HepG2 (cell line): ENCODE measurements at regions not wholly inside any gene's neighbourhood (a gene's known extent, or its start where the extent isn't known, plus 50 kb on each side); places are given as distances from the start of the nearest gene placed in this dataset.

Source experiments
- CBFB ChIP-seq: sonication (generic); formaldehyde crosslinking; IDR thresholded peaks from 2 replicates; pipeline ENCODE4 v1.4.0; 2020; ENCODE audit warnings: missing genetic modification reagents
- ELF3 ChIP-seq: IDR thresholded peaks from 2 replicates; pipeline ENCODE4 v1.6.1; 2016; ENCODE audit warnings: missing genetic modification reagents, missing compliant biosample characterization
- EP300 ChIP-seq, 3 experiments: sonication (generic) in 1 of 3; formaldehyde crosslinking in 1 of 3; IDR thresholded peaks; 2 replicates each; pipeline versions ENCODE4 v1.5.1 to v1.6.1; 2011 to 2020; ENCODE audit warnings: low read depth in 2 of 3, low read length in 2 of 3, borderline replicate concordance in 1 of 3, improper control_type of control experiment in 1 of 3, mild to moderate bottlenecking in 1 of 3, missing genetic modification reagents in 1 of 3, moderate library complexity in 1 of 3
- FOSL2 ChIP-seq: sonication (generic); formaldehyde crosslinking; IDR thresholded peaks from 2 replicates; pipeline ENCODE4 v1.4.0; 2020; ENCODE audit warnings: missing genetic modification reagents
- MAX ChIP-seq: IDR thresholded peaks from 2 replicates; pipeline ENCODE4 v1.6.1; 2012; ENCODE audit warnings: inconsistent platforms
- NKX3-1 ChIP-seq: sonication (generic); formaldehyde crosslinking; IDR thresholded peaks from 2 replicates; pipeline ENCODE4 v1.5.0; 2020; ENCODE audit warnings: missing genetic modification reagents
- PRDM15 ChIP-seq: sonication (generic); formaldehyde crosslinking; IDR thresholded peaks from 2 replicates; pipeline ENCODE4 v1.4.0; 2020; ENCODE audit warnings: missing genetic modification reagents
- RBM39 ChIP-seq: fragments of 200-400 bp; formaldehyde crosslinking; IDR thresholded peaks from one replicate; pipeline ENCODE4 v1.6.1; 2018; ENCODE audit warnings: antibody characterized with exemption, mild to moderate bottlenecking, low read depth, low read length; ENCODE audit not compliant: poor library complexity, severe bottlenecking
- REST ChIP-seq, 2 experiments: IDR thresholded peaks; 2 replicates each; pipeline ENCODE4 v1.6.1; 2011 to 2012; ENCODE audit warnings: low read length in 2 of 2, borderline replicate concordance in 1 of 2, low read depth in 1 of 2, mild to moderate bottlenecking in 1 of 2, moderate library complexity in 1 of 2
- STAG1 ChIP-seq: sonication (generic); formaldehyde crosslinking; IDR thresholded peaks from 2 replicates; pipeline ENCODE4 v1.4.0; 2020; ENCODE audit warnings: missing genetic modification reagents
- ZNF510 ChIP-seq: sonication (generic); formaldehyde crosslinking; IDR thresholded peaks from 2 replicates; pipeline ENCODE4 v1.4.0; 2020; ENCODE audit warnings: low read depth, mild to moderate bottlenecking, missing genetic modification reagents
- ZSCAN29 ChIP-seq: sonication (generic); formaldehyde crosslinking; conservative IDR thresholded peaks from 2 replicates; pipeline ENCODE4 v1.4.0; 2020; ENCODE audit warnings: mild to moderate bottlenecking, missing genetic modification reagents

GRCh38 chr13:111468037-111468959 is 147.9 kb downstream of the TEX29 start:
- TF ChIP-seq EP300 (IDR thresholded peaks at IDR 0.05; ENCODE audit: low read depth in 2 of 2, low read length in 2 of 2) (no peak), EP300 (CRISPR knock-in tag; IDR thresholded peaks at IDR 0.05; ENCODE audit: borderline replicate concordance) (no peak), ZSCAN29 (CRISPR knock-in tag) (no peak), MAX (no peak), PRDM15 (no peak), ELF3 (CRISPR knock-in tag) (no peak), RBM39 (no peak), CBFB (CRISPR knock-in tag) (no peak), ZNF510 (CRISPR knock-in tag) (no peak), NKX3-1 (CRISPR knock-in tag) (no peak), FOSL2 (no peak), REST (IDR thresholded peaks at IDR 0.05; ENCODE audit: borderline replicate concordance in 1 of 2, low read depth in 1 of 2, low read length in 2 of 2) (no peak), STAG1 (CRISPR knock-in tag) (no peak)
